ENCODE measurements at regions not wholly inside any gene's neighbourhood (a gene's known extent, or its start where the extent isn't known, plus 50 kb on each side); places are given as distances from the start of the nearest gene placed in this dataset.

DNA sequence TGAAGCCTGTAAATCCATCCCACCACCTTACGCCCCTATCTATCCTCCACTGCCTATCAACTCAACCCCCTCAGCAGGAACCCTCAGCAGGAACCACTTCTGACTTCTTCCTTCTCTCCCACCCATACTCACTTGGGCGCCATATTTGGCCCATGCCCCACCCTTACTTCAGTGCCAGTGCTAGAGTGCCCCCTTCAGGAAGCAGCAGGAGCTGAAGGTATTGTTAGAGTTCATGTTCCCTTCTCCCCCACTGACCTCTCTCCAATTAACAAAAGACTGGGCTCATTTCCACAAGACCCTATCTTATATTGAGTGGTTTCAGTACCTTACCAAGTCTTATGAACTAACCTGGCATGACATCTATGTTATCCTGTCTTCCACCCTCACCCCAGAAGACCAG lies 363.1 kb upstream of the SLIT2 start:
- DNase-seq (ENCODE audit: low spot score) = no peak

DNA sequence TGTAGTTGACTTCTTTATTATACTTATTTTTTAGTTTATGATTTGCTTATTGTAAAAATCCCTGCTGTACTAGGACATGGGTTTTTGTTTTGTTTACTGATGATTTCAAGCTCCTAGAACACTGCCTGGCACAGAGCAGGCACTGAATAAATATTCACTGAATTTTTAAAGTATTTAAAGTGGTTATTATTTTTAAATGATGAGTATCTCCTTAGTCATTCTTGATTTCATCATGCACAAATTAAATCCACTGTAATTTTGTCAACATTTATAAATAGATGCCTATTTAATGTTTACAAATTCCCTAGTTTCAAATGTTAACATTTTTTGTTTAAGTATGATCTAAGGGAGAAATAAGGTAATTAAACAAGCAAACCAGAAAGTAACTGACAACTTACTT lies 367.9 kb upstream of the SLIT2 start:
- DNase-seq (ENCODE audit: low spot score) = peak; percentile 5

DNA sequence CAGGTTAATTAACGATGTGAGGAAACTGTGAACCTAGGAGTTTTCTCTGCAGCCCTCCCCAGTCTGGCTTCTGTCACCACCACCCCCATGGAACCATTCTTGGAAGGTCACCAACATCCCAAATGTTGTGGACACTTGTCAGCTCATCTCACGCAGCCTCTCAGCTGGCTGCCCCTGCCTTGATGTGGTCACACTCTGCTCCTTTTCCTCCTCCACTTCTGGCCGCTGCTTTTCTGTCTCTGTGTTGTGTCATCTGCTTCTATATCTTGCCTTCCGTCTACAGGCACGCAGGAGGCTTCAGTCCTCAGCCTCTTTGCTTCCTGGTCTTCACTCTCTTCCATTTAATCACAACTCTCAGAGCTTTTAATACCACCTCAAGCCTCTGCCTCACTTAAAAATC lies 371.5 kb upstream of the SLIT2 start:
- DNase-seq (ENCODE audit: low spot score) = peak; percentile 28

DNA sequence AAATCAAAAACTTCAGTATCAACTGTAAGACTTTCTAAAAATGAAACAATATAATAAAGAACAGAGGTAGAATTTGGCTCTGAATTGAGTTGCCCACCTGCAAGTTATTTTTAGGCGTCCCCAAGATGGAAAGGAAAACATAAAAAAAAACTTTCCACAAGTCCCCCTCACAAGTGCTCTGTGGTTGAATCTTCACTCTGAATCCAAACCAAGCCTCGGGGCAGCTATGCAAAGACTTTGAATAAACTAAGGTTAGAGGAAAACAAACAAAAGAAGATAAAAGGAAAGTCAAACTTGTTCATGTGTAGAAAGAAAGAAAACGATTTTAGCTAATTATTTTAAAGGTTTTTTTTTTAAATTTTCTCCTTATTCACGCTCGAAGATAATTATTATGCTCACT lies 372.4 kb upstream of the SLIT2 start:
- no peak for DNase-seq (ENCODE audit: low spot score)

- no peak for DNase-seq (ENCODE audit: low spot score)
Observed at GRCh38 chr4:19857991-19858390, 393.7 kb upstream of the SLIT2 start.

- no peak for DNase-seq (ENCODE audit: low spot score)
Observed at GRCh38 chr4:19857380-19857779, 394.3 kb upstream of the SLIT2 start.

DNA sequence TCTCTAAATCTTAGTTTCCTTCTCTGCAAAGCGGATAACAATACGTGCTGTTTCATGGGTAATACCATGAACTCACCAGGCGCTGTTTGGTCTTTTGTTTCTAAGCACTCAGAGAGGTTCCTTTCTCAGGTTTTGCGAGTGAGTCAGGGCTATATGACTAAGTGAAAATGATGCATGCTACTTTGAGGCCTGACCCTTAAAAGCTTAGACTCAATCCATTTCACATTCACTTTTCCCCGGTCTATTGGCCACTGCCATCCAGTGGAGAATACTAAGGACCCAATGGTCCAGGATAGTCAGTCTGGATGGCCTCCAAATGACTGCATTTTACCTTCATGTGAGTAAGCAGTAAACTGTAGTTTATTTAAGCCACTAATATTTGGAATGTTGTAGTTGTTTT lies 400.8 kb upstream of the SLIT2 start:
- DNase-seq (ENCODE audit: low spot score) = peak; percentile 25

DNA sequence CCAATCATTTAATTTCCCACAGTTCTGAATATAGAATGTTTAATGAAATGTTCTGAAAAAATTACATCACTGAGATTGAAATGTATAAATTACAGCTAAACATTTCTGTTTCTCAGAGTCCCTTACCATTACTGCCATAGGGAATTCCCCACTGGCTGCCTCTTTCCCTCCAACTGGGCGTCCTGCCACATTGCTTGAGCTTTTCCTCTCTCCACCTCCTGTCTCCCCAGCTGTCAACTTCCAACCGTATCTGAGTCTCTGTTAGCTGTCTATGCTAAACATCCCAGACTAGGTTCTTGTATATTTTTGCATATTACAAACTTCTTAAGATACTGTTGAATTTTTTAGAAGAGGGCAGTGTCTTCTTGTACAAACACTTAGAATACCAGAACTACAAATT lies 407.3 kb upstream of the SLIT2 start:
- DNase-seq (ENCODE audit: low spot score) = no peak

- no peak for DNase-seq (ENCODE audit: low spot score)
Observed at GRCh38 chr4:19842471-19842870, 409.2 kb upstream of the SLIT2 start.

- no peak for DNase-seq (ENCODE audit: low spot score)
Observed at GRCh38 chr4:19838858-19839257, 412.8 kb upstream of the SLIT2 start.

GRCh38 chr4:19835429-19835828 lies 416.3 kb upstream of the SLIT2 start:
- no peak for DNase-seq (ENCODE audit: low spot score)

DNA sequence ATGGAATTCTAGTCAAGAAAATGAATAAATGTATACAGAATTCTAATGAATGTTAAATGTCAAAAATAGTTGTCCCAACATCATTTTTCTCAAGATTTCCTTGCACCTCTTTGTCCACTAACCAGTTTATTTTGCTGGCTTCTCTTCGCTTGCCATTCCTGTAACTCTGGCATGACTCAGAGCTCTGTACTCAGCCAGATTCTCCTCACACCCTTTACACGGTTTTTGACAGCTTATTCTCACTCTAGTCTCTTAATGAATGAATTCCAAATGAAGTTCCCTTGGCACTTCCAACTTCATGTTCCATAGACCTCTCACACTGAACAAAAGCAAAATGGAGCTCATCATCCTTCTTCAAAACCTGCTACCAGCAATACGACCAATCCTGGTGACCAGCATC lies 419.3 kb upstream of the SLIT2 start:
- DNase-seq (ENCODE audit: low spot score) = peak; percentile 21

DNA sequence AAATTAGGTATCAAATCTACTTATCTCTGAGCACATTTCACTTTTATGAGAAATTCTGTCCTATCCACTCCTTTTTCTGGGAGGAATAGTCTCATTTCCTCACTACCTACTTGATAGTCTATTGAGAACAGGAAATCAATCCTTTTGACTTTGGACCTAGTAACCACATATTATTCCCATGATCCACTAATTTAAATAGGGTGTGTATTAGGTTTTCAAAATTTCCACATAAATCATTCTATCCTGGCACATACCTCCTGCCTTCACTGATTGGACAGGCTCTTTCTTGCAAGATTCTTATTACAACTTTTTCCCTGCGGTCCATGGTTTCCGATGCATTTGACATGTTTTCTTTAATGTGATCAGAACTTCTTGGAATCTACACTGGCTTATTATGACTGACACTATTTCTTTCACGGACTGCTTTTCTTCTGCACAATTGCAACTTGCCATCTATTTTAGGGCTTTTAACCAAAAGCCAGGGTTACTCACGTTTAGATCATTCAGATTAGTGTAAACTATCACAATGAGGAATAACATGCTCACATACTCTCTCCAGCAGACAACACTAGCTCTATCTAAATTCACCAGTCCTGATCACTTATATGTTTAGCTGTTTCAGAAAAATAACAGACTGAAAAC lies 419.9 kb upstream of the SLIT2 start:
- DNase-seq (ENCODE audit: low spot score) = peak; percentile 32

GRCh38 chr4:19829101-19829500 lies 422.6 kb upstream of the SLIT2 start:
- DNase-seq (ENCODE audit: low spot score) = no peak

GRCh38 chr4:19823781-19824180 lies 427.9 kb upstream of the SLIT2 start:
- DNase-seq (ENCODE audit: low spot score) = no peak

DNA sequence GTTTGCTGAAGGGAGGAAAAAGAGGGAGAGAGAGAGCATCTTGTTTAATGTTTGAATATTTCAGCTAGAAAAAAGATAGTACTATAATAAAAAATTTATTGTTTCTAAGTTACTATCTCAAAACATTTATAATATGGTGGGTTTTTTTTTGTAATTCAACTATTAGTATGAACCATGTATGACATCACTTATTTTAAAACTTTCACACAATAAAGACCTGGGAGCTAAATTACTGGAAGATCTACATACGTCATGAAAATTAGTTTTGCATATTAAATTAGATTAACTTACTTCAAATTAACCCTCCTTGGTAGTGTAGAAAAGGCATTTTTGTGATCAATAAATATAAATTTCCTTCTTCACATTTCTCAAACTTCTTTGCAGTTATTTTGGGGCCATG lies 432.0 kb upstream of the SLIT2 start:
- no peak for DNase-seq (ENCODE audit: low spot score)

- no peak for DNase-seq (ENCODE audit: low spot score)
Observed at GRCh38 chr4:19809989-19810388, 441.7 kb upstream of the SLIT2 start.

DNA sequence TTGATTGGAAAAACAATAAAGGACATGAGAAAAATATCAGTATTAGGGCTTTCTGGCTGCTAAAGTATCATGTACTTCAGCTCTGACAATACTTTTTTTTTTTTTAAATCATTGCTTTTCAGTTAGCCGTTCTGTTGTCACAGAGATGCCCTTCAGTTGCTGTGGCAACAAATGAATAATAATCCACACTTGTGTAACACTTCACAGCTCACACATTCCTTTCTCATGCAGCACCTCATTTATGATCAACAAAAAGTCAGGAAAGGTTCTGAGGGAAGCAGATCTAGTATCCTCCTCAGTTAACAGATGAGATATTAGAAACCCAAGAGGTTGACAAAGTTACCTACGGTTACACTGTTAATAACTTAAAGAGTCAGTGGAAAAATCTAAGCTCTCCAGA lies 444.2 kb upstream of the SLIT2 start:
- DNase-seq (ENCODE audit: low spot score) = peak; percentile 67

DNA sequence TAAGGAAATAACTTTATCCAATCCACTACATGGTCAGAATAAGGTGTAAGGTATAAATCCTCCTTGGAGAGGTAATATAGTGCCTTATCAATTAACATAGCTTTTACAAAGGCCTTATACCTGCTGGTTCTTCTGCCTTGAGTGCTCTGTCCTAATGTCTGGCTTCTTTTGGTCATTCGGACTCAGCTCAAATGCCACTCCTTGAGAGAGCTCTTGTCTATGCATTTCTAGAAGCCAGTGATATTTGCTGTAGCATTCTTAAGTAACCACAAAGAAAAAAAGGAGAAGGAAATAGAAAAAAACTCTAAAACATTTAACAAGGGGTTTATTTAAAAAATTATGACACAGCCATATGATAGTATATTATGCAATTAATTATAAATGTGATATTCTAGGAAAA lies 444.8 kb upstream of the SLIT2 start:
- DNase-seq (ENCODE audit: low spot score) = no peak

GRCh38 chr4:19803406-19803805 lies 448.3 kb upstream of the SLIT2 start:
- DNase-seq (ENCODE audit: low spot score) = no peak

- no peak for DNase-seq (ENCODE audit: low spot score)
Observed at GRCh38 chr4:19793831-19794230, 457.9 kb upstream of the SLIT2 start.

DNA sequence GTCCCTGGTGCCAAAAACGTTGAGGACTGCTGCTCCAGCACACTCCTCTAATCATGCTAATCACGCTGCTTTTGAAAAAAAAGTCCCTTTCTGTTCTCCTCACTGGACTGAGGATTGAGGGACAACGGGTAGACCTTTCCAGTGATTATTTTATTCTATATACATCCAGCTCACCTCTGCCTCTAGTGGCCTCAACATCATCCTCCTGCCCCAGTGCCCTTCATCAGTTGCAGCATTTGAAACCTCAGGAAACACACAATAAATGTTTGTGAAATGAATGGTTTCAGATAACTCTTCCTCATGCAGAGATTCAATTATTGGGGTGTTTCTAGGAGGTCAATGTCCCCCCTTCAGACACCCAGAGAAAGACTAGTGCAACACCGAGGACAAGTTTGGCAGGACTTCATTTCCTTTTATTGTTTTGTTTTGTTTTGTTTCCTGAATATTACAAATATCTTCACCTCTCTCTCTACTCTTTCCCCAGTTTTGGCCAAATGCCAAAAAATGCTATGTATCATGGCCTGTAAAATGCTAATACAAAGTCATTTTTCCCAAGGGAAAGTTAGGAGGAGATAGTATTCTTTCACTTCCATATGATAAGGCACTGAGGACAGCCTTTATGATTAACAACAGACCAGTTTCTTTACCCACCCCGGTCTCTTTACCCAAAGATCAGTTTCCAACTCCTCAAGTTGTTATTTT lies 460.1 kb upstream of the SLIT2 start:
- no peak for DNase-seq (ENCODE audit: low spot score)

DNA sequence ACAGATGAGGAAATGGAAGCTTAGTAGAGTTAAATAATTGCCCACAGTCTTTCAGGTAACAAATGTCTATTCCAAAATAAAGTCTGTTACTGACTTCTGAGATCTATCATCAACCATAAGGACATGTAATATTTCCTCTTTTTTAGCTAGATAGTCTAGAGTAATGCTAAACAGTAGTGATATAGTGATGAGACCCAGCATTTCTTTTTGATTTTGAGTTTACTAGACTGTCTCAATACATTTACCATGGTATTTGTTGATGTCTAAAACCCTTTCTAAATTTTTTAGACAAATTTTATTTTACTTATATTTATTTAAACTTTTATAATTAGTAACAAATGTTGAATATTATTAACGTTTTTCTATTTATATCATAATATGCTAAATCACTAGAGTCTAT lies 465.1 kb upstream of the SLIT2 start:
- DNase-seq (ENCODE audit: low spot score) = no peak

- no peak for DNase-seq (ENCODE audit: low spot score)
Observed at GRCh38 chr4:19783667-19784223, 468.0 kb upstream of the SLIT2 start.
